Muscle layer of colon (tissue), 2 donors: ENCODE measurements at regions not wholly inside any gene's neighbourhood (a gene's known extent, or its start where the extent isn't known, plus 50 kb on each side); places are given as distances from the start of the nearest gene placed in this dataset.
"Not testable (repeated sequence)": the region's sequence is repeated elsewhere in the genome, so short reads cannot be mapped to it uniquely, and the experiment has no call there.

Experiments
- H3K27ac ChIP-seq: one replicate; pipeline ENCODE4 v1.7.0; 2013; ENCODE audit warnings: low read depth, mild to moderate bottlenecking, low read length, moderate library complexity
- H3K27me3 ChIP-seq, 2 donors: one replicate each; pipeline ENCODE4 v1.7.0; 2013; ENCODE audit warnings: low read length in 2 of 2, mild to moderate bottlenecking in 2 of 2; ENCODE audit not compliant: insufficient read depth in 2 of 2, control insufficient read depth in 1 of 2
- H3K36me3 ChIP-seq: one replicate; pipeline ENCODE4 v1.7.0; 2013; ENCODE audit warnings: mild to moderate bottlenecking, low read length; ENCODE audit not compliant: insufficient read depth
- H3K4me1 ChIP-seq: one replicate; pipeline ENCODE4 v1.7.0; 2013; ENCODE audit warnings: mild to moderate bottlenecking, low read length; ENCODE audit not compliant: insufficient read depth
- H3K4me3 ChIP-seq, 2 donors: one replicate each; pipeline ENCODE4 v1.7.0; 2013; ENCODE audit warnings: low read length in 2 of 2, low read depth in 1 of 2, mild to moderate bottlenecking in 1 of 2, moderate library complexity in 1 of 2
- H3K9ac ChIP-seq: one replicate; pipeline ENCODE4 v1.7.0; 2013; ENCODE audit warnings: low read length
- H3K9me3 ChIP-seq: one replicate; pipeline ENCODE4 v1.7.0; 2013; ENCODE audit warnings: mild to moderate bottlenecking, low read length
- donor health status: abdominal sarcoma.
- donor health status: Adenocarcinoma of cecum.

DNA sequence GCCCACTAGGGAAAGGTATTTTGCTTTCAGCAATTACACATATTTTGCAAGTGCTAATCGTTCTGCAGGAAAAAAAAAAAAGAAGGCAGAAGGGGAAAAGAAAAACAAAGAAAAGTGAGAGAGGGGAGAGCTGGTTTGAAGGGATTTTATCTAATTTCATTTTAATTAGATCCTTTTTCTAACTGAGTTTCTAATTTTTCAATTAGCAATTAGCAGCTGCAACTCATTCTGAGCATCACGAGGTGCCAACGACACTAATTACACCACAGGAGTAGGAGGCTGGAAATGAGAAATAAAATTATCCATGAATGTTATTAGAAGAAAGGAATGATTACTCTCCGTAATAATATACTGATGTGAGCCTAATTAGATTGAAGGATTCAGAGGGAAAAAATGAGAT, 481.0 kb upstream of the CAMK1G start:
- Histone ChIP-seq H3K9ac (no peak overlapping the region), H3K4me3 (no peak overlapping the region)

DNA sequence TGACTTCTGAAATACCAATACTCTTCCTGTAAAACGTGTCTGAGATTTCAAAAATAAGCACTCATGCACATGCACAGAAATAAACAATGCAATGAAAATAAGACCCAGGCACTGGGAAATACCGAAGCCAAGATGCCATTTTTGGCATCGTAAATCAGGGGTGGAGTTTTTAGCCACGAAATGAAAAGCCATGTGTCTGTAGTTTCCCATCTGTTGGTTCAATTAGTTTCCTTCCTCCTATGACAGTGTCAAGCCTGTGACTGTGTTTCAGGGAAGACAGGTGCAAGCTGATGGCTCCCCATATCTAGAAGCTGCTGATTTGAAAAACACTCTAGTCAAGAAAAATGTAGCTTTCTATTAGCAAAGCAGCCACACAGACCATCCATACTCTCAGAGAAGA, 480.4 kb upstream of the CAMK1G start:
- peaks cover 19% of the 10 kb centered on the region for H3K4me1 ChIP-seq
- no peaks in the 10 kb centered on the region for H3K36me3 ChIP-seq
- no peak overlapping the region for H3K9ac ChIP-seq
- no peaks in the 10 kb centered on the region for H3K9me3 ChIP-seq
- no peak overlapping the region for H3K4me3 ChIP-seq
- no peak overlapping the region for H3K27ac ChIP-seq
- no peaks in the 10 kb centered on the region for H3K27me3 ChIP-seq

More for the DNA sequence above, 481.0 kb upstream of the CAMK1G start:
- Histone ChIP-seq H3K9me3 (no peaks in the 10 kb centered on the region), H3K27me3 (no peaks in the 10 kb centered on the region), H3K27ac (no peak overlapping the region), H3K36me3 (no peaks in the 10 kb centered on the region), H3K4me1 (peaks cover 19% of the 10 kb centered on the region)

DNA sequence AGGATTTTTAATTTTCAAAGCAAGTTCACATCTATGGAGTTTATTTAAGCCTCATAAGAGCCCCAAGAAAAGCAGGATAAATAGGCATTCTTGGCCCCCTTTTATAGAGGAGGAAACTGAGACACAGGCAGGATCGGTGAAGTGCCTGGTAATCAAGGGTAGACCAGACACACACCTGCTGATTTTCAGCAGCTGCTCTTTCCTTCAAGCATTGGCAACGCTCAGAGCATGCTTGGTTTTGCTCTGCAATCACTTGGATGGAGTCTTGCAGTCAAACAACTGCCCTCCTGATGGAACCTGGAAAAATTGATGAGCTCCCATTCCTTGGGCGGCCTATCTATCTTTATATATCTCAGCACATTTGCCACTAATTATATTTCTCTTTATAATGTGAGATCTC, 478.9 kb upstream of the CAMK1G start:
- Histone ChIP-seq H3K36me3 (no peaks in the 10 kb centered on the region), H3K9ac (no peak overlapping the region), H3K9me3 (no peaks in the 10 kb centered on the region), H3K4me1 (peaks cover 19% of the 10 kb centered on the region), H3K27me3 (no peaks in the 10 kb centered on the region), H3K4me3 (no peak overlapping the region), H3K27ac (no peak overlapping the region)

DNA sequence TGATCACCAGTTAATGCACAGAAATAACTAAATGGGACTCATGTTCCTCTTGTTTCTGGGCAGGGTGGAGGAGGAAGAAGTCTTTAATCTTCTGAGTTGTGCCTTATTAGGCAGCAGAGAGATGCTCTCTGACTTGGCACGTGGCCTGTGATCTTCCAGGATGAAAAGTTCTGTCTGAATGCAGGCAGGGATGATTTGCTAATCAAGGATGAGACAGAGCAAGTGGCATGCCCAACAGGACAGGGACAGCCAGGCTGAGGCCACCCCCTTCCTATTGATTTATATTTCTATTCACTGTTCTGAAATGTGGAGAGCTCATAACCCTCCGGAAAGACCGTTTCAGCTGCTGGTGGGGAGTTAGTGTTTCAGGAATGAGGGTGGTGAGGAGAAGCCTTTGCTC, 477.8 kb upstream of the CAMK1G start:
- H3K4me3 ChIP-seq, result no peak overlapping the region
- peaks cover 19% of the 10 kb centered on the region for H3K4me1 ChIP-seq
- H3K36me3 ChIP-seq, result no peaks in the 10 kb centered on the region
- H3K27ac ChIP-seq, result no peak overlapping the region
- H3K9ac ChIP-seq, result no peak overlapping the region
- H3K27me3 ChIP-seq, result no peaks in the 10 kb centered on the region
- H3K9me3 ChIP-seq, result no peaks in the 10 kb centered on the region

DNA sequence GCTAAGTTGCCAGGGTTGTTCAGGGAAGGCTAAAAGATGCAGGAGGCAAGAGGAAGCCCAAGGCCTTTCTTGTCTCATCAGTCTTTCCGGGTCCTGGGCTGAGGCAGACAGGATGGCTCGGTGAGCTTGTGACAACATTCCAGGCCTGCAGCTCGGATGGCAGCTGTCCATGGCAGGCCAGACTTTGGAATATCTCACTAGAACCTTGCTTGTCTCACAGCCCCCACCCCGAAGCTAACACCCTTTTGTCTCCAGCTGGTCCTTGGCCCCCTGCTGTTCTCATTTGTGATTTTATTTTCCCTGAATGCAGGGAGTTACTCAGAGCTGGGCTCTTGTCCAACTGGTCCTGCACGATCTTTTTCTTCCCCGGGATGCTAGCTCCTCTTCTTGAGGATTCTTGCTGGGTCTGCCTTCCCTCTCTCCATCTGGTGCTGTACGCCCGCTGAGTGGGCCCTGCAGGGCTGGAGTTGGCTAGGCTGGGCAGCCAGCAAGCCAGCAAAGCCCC, 477.2 kb upstream of the CAMK1G start:
- H3K36me3 ChIP-seq, result no peaks in the 10 kb centered on the region
- no peak overlapping the region for H3K4me3 ChIP-seq
- H3K27me3 ChIP-seq, result no peaks in the 10 kb centered on the region
- H3K4me1 ChIP-seq, result peaks cover 19% of the 10 kb centered on the region
- no peak overlapping the region for H3K27ac ChIP-seq
- no peaks in the 10 kb centered on the region for H3K9me3 ChIP-seq
- H3K9ac ChIP-seq, result no peak overlapping the region

DNA sequence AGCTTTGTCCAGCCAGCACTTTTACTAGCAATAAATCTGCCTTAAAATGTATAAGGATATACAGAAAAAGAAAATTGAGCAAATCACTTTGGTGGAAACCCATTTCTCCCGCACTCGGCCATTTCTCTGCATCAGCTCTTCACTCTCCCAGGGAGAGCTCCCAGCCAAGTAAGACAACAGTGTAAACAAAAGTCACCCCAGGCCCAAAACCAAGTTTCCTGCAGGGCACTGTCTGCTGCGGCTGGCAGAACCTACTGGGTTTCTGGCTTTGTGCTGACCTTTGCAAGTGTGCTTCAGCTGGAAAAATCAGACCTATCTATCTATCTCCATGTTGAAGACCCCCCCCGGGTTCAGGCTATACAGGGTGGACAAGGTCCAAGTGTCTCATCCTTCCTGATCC, 476.7 kb upstream of the CAMK1G start:
- no peaks in the 10 kb centered on the region for H3K27me3 ChIP-seq
- H3K4me3 ChIP-seq, result no peak overlapping the region
- no peak overlapping the region for H3K27ac ChIP-seq
- H3K9ac ChIP-seq, result no peak overlapping the region
- H3K36me3 ChIP-seq, result no peaks in the 10 kb centered on the region
- no peaks in the 10 kb centered on the region for H3K9me3 ChIP-seq
- H3K4me1 ChIP-seq, result peaks cover 19% of the 10 kb centered on the region

DNA sequence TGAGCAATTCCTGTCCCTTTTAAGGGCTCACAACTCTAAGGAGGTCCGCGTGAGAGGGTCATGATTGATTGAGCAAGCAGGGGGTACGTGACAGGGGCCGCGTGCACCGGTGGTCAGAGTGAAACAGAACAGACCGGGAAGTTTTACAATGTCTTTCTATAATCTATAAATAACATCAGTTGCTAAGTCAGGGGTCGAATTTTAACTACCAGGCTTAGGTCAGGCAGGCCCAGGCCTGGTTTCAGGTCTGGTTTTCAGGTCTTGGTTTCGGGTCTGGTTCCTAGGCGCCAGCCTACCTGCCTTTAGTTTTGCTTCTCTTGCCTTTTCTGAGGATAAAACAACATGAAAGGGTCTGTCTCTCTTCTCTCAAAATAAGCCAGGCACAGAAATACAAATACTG, 476.0 kb upstream of the CAMK1G start:
- H3K9ac ChIP-seq, result no peak overlapping the region
- H3K4me1 ChIP-seq, result peaks cover 19% of the 10 kb centered on the region
- no peaks in the 10 kb centered on the region for H3K36me3 ChIP-seq
- no peaks in the 10 kb centered on the region for H3K9me3 ChIP-seq
- H3K4me3 ChIP-seq, result no peak overlapping the region
- no peaks in the 10 kb centered on the region for H3K27me3 ChIP-seq
- no peak overlapping the region for H3K27ac ChIP-seq

DNA sequence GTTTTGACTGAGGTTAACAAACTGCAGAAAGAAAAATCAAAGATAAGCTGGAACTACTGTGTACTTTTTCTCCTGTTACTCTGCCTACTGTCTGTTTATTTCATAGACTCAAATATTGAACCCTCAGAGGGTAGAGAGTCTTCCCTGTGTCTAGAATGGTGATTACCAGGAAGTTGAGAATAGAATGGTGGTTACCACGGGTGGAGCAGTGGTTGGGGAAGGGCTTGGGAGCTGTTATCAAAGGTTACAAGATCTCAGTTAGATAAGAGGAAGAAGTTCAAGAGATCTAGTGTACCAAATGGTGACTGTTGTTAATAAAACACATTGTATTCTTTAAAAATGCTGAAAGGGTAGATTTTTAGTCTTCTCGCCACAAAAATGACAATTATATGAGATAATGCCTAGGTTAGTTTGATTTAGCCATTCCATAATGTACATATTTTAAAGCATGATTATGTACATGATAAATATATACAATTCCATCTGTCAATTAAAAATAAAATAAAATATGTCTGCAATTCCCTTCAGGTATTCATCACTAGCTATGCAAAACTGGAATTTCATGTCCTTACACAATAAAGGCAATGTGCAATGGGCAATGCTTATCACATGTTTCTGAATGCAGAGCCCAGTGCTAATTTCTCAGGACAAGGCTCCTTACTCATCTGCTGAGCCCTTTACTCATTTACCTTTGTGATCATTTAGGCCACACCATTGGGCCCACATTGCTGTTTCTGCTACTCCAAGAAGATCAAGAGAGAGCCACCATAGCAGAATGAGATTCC, 474.3 kb upstream of the CAMK1G start:
- H3K4me1 ChIP-seq, result peaks cover 19% of the 10 kb centered on the region
- no peak overlapping the region for H3K9ac ChIP-seq
- no peaks in the 10 kb centered on the region for H3K36me3 ChIP-seq
- H3K4me3 ChIP-seq, result no peak overlapping the region
- H3K9me3 ChIP-seq, result no peaks in the 10 kb centered on the region
- no peaks in the 10 kb centered on the region for H3K27me3 ChIP-seq
- H3K27ac ChIP-seq, result no peak overlapping the region

DNA sequence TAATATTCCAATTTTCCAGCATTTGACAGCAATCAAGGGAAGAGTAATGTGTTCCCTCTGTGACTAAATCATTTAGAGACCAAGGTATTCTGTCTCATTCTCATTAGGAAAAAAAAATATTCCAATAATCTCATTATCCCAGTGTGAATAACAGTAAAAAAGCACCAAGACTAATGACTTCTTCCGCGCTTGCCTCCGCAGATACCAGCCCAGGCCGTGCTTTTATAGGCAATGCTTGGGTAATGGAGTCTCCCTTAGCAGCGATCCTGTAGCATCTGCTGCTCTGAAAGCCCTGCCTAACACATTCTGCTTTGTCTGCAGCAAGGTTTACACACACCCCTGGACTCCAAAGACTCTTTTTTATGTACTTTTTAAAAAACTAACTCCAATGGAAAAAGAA, 470.0 kb upstream of the CAMK1G start:
- no peaks in the 10 kb centered on the region for H3K27me3 ChIP-seq
- no peaks in the 10 kb centered on the region for H3K9me3 ChIP-seq
- H3K36me3 ChIP-seq, result no peaks in the 10 kb centered on the region
- no peaks in the 10 kb centered on the region for H3K4me1 ChIP-seq
- no peak overlapping the region for H3K9ac ChIP-seq
- no peak overlapping the region for H3K27ac ChIP-seq
- H3K4me3 ChIP-seq, result no peak overlapping the region

DNA sequence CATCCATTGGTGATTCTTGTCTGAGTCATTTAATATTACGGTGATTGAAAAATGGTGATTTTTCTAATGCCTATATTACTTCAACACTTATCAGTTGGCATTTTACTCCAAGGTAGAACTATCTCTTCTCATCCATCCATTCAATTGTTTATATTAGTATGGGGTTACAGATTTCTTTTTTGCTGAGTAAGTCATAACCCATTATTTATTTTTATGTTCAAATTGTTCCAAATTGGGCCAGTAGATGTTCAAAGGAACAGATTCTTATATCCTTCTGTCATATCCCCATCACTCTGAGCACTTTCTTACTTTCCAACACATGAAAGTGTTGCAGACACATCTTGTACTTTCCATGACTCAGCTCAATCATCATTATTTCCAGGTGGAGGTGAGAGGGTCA, 466.8 kb upstream of the CAMK1G start:
- no peaks in the 10 kb centered on the region for H3K9me3 ChIP-seq
- no peak overlapping the region for H3K4me3 ChIP-seq
- H3K27ac ChIP-seq, result no peak overlapping the region
- no peak overlapping the region for H3K9ac ChIP-seq
- no peaks in the 10 kb centered on the region for H3K36me3 ChIP-seq
- H3K4me1 ChIP-seq, result no peaks in the 10 kb centered on the region
- H3K27me3 ChIP-seq, result no peaks in the 10 kb centered on the region

DNA sequence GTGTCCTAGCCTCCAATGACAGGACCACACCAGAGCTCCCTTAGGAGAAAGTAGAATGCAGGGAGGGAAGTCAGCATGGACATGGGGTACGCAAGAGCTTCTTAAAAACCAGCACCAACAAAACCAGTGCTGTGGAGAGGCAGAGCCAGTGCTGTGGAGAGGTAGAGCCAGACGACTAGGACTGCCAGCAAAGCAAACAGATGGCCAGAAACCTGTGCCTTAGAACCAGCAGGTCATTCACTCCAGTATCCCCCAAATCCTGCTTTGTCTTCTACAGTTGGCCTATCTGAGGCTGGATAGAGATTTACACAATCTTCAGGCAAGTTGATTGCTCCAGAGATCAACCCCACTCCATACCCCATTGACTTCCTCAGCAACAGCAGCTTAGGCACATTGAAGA, 459.9 kb upstream of the CAMK1G start:
- Histone ChIP-seq H3K9me3 (no peaks in the 10 kb centered on the region), H3K9ac (no peak overlapping the region), H3K27me3 (no peaks in the 10 kb centered on the region), H3K27ac (no peak overlapping the region), H3K4me3 (no peak overlapping the region), H3K4me1 (no peaks in the 10 kb centered on the region), H3K36me3 (no peaks in the 10 kb centered on the region)

DNA sequence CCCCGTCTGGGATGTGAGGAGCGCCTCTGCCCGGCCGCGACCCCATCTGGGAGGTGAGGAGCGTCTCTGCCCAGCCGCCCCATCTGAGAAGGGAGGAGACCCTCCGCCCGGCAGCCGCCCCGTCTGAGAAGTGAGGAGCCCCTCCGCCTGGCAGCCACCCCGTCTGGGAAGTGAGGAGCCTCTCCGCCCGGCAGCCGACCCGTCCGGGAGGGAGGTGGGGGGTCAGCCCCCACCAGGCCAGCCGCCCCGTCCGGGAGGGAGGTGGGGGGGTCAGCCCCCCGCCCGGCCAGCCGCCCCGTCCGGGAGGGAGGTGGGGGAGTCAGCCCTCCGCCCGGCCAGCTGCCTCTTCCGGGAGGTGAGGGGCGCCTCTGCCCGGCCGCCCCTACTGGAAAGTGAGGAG, 454.4 kb upstream of the CAMK1G start:
- H3K4me1 ChIP-seq, H3K4me3 ChIP-seq, H3K36me3 ChIP-seq, H3K27me3 ChIP-seq, H3K9me3 ChIP-seq, H3K27ac ChIP-seq, H3K9ac ChIP-seq: not testable (repeated sequence)
